ENCODE measurements at regions not wholly inside any gene's neighbourhood (a gene's known extent, or its start where the extent isn't known, plus 50 kb on each side); places are given as distances from the start of the nearest gene placed in this dataset.
"Not testable (repeated sequence)": the region's sequence is repeated elsewhere in the genome, so short reads cannot be mapped to it uniquely, and the experiment has no call there.

DNA sequence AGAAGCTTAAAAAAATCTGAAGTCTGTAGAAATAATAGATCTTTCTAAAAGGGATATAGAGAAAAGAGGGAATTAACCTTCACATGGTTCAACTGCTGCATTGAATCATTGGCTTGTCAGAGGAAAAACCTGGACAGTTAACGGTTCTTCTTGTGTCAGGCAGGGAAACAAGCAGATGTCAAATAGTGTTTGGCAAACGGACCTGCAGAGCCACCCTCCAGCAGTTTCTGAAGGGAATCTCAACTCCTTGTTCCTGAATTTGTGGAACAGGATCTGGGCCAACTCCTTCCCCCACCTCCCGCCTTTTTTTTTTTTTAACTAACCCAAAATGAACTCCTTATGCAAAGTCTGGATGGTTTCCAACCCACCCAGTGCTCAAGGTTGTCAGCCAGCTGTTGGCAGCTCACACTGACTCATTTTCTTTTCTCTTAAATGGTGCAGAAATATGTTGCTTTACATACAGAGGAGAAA, 187.3 kb downstream of the CAND1 start:
- peak; percentile 75 for DNase-seq (ENCODE audit: low read depth)

DNA sequence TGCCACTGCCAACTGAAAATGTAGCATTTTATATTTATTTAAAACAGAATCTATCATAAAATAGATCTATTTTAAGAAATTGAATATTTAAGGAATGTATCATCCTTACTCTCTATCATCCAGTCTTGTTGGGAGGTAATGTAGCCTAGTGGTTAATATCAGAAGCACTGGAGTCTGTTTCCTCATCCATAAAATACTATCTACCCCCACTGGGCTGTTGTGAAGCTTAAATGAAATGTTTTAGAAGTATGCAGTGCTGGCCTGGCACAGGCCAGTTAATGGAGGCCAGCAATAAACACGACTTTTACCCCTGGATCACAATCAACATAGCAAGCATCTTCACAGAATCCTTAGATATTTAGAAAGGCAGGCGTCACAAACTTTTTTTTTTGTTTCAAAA, 188.0 kb downstream of the CAND1 start:
- DNase-seq (ENCODE audit: low read depth), result no peak

DNA sequence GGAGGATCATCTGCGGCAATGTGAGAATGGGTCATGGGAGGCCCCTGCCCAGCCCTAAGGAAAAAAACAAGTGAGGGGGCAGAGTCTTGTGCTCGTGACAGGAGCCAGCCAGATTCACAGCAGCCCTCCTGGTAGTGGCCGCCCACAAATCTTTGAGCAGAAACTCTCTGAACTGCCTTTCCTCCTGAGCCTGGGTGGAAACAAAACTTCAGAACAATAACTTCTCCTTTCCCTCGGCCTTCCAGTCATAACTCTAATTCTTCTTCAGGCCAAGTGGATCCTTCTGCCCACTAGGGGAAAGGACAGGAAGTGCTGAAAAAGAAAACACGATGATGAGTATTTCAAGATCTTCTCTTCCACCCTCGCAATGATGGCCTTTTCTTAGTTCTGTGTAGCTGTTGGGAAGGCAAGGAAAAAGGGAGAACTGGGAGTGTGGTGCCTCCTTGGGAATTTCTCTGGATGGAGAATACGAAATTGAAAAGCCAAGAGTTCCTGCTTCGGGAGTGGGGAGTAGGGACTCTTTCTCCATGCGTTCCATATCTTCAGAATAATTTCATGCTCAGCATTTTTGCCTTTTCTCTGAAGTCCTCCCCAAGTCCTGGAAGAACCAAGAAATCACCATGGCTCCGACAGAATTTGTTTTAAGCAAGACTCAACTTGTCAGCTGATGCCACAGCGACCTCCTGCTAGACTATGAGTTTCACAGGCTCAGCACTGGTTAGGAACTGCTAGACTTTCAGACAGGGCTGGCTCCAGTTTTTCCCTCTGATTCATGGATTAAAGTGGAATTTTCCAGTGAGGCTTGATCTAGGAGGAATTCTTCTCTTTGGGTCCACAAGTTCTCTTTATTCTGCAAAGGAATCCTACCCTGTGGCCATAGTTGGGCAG, 188.9 kb downstream of the CAND1 start:
- no peak for DNase-seq (ENCODE audit: low read depth)

DNA sequence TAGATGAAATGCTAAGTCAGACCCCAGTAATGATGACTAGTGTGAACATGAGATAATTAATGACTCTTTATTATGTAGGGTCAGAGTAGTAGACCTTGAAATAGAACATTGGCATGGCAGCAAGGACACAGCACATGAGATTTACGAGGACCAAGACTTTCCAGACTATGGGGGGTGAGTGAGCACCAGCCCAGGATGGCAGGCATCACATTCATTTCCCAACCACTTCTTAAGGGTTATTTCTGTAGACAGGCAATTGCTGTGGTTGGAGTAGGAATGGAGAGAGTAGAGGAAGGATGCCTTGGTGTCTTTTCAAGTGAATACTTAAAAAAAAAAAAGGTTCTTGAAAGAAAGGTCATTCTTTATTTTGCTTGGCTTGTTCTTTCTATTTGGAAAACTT, 189.4 kb upstream of the DYRK2 start:
- no peak for DNase-seq (ENCODE audit: low read depth)

DNA sequence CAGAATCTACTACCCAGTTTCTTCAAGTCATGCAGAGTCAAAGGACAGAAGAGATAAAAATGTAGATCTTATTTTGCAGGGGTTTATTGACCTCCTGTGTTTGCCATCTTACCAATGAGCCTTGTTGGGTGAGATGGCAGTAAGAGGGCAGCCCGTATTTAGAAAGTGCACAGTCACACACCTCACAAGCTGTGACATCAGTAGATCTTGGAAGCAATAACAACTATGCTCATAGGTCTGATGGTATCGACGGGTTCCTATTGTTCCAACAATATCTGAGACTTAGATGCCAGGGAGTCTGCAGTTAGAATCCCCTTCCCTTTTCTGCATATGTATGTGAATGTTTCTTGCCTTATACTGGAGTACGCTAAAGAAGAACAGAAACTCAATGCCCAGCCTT, 189.0 kb upstream of the DYRK2 start:
- no peak for DNase-seq (ENCODE audit: low read depth)

DNA sequence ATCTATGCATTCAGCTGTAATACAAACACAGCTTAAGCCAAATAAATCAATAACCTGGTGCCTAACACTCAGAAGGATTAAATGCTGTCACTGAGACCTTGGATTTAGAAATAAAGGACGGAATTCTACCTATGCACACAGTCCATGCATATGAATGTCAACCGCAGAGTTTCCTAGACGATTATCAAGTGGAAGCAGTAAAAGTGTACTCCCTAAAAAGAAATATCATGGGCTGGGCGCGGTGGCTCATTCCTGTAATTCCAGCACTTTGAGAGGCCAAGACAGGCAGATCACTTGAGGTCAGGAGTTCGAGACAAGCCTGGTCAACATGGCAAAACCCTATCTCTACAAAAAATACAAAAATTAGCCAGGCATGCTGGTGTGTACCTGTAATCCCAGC, 188.2 kb upstream of the DYRK2 start:
- DNase-seq (ENCODE audit: low read depth), result no peak

DNA sequence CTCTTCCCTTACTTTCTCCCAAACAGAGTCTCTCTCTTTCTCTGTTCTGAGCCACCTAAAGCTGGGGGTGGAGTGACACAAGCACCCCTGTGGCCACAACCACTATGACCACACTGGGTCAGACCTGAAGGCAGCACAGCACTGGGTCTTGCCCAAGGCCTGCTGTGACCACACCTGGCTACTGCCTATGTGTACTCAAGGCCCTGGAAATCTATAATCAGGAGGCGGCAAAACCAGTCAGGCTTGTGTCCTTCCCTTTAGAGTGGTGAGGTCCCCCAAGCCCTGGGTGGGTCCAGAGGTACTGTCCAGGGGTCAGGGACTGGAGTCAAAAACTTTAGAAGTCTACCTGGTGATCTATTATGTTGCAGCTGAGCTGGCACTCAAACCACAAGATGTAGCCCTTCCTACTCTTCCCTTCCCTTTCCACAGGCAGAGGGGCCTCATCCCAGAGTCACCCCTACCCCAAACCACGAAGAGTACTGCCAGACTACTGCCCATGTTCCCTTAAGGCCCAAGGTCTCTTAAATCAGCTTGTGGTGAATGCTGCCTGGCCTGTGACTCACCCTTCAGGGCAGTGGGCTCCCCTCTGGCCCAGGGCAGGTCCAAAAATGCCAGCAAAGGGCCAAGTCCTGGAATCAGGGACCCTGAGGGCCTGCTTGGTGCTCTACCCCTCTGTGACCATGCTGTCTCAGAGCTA, 179.8 kb upstream of the DYRK2 start:
- peak; percentile 26 for DNase-seq (ENCODE audit: low read depth)

DNA sequence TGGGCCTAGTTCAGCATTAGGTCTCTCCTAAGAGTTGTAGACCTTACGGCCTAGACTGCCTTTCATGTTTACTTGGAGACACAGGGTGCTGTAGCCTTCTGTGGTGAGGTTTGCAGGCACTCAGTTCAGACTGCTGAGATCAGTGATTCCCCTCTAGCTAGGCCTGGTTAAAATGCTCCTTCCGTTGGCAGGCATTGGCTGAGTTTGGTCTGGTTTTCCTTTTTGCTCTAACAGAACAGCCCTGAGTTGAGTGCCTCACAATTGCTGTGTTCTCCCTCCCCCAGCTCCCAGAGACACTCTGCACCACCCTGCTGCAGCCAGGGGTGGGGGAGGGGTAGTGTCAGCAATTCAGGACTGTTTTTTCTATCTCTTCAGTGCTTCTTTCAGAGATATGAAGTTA, 178.9 kb upstream of the DYRK2 start:
- DNase-seq (ENCODE audit: low read depth), result peak; percentile 40

DNA sequence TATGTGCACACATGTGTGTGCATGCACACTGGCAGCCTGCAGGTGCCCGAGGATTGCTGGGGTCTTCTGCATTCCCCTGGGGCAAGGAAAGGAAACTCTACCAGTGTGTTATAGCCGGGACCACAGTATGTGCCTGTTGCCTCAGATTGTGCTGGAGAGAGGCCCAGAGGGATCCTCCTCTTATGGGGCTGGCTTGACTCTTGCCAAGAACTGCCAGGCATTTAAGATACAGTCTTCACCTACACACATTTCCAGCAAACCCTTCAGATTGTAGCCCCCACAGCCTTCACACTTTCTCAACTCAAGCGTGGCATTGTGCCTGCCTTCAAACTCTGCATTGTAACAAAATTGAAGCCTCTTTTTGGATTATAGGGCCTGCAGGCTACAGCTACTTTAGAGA, 176.7 kb upstream of the DYRK2 start:
- DNase-seq (ENCODE audit: low read depth), result no peak

DNA sequence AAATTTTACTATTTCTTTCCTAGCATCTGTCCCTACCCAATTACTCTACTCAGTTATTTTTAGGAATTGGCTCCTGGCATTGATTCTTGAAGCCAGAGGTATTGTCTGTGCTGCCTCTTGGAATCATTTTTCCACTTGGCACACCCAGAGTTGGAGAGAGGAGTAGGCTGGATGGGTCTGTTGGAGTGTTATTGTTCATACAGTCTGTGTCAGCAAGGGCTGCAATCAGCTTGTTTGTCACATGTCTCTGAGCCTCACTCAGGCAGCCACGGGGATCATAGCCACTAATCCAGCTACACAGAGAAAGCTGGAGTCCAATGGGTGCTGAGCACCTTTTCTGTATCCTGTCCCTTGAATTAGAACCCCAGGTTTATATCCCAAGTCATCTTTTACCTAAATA, 176.0 kb upstream of the DYRK2 start:
- no peak for DNase-seq (ENCODE audit: low read depth)

DNA sequence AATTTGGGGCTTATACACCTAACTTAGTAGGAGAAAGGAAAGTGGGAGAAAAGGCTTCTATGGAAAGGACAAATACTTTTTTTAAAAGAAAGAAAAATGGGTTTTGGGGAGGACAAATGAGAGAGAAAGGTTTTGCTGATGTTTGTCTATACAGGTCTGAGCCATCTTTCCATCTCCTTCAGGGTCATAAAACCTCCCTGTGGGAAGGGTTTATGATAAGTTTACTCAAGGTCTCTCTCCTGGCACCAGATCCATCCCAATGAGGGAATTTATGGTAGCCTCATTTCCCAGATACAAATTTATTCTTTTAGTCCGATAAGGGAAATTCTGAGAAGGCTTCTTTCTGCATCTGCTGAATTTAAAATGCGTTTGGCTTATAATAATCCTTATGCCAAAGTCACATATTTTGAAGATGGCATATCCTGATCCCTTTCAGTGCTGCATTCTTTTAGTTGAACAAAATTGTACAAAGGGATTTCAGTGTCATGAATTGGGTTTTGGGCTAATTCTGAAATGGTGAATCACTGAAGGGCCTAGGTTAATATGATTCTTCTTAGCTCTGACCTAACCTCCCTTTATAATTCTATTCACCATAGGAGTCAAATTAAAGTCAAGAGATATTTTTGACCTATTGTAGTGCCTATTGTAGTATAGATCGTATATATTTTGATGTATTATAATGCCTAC, 173.5 kb upstream of the DYRK2 start:
- DNase-seq (ENCODE audit: low read depth), result no peak

DNA sequence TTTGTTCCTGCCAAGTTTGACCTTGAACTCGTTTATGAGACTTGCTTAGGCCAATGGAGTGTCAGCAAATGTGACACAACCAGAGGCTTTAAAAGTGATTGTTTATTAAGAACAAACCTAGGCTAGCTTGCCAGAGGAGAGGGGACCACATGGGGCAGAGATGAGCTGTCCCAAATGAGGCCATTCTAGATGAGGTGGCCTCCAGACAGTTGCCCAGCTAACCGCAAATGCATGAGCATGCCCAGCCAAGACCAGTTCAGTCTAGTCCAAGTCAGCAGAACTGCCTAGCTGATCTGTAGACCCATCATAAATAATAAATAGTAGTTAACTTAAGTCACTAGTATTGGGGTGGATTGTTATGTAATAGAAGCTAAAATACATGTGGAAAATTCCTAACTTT, 172.8 kb upstream of the DYRK2 start:
- DNase-seq (ENCODE audit: low read depth), result no peak

DNA sequence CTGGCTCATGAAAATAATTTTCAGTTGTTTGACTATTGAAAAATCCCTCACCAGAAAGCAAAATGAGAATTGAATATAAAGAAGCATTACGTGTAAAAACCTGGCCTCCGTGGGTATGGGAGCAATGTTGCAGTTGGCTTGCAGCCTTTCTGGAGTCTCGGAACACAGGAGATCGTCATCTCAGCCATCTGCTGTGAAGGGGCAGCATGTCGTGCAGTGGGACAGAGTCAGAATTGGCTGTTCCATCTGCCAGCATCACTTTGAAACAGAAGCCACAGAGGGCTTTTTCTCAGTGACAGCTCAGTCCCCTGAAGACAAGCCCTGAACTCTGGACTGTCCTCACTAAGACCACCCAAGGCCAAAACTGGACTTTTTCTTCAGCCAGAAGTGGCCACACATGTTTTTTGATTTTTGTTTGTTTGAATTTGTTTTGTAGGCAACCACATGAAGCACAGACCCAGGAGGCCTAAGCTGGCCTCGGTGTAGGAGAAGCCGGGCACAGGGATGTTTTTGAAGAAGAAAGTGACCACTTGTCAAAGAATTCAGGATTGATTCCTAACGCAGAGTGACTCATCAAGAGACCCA, 170.8 kb upstream of the DYRK2 start:
- no peak for DNase-seq (ENCODE audit: low read depth)

DNA sequence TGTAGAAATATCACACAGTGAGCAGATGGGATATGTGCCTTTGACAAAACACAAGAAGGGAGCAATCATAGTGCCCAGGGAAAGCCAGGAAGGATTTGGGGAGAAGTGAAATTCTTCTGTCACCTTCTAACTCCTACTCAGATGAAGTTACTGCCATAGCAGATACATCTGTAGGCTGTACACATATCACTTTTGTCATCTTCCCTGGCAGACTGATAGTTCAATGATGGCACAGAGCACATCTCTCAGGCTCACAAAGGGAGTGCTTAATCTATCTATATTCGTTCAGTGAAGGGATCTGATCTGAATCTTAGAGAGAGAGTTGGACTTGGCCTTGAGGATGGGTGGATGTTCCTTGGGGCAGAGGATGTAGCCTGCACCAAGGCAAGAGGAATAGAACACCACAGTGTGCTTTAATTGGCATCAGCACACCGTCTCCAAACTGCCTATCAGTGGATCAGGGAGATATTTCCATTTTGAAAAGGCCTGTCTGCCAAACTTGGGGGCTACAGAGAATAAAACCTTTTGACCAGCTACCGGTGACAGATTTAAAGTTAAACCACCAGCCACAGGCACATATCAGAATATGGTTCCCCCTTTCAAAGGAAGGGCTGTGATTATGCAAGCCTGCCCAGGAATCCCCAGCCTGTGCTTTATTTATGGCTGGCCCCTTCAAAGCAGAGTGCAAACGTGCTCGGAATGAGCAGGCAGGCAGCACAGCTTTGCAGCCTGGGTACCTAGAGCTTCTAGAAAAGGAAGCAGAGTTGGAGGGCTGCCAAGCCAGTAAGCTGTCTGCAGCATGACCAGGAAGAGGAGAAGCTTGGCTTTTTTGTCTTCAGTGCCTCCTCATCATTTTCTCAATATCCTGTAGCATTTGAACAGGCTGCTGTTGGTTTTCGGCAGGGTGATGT, 165.5 kb upstream of the DYRK2 start:
- DNase-seq (ENCODE audit: low read depth), result peak; percentile 80

DNA sequence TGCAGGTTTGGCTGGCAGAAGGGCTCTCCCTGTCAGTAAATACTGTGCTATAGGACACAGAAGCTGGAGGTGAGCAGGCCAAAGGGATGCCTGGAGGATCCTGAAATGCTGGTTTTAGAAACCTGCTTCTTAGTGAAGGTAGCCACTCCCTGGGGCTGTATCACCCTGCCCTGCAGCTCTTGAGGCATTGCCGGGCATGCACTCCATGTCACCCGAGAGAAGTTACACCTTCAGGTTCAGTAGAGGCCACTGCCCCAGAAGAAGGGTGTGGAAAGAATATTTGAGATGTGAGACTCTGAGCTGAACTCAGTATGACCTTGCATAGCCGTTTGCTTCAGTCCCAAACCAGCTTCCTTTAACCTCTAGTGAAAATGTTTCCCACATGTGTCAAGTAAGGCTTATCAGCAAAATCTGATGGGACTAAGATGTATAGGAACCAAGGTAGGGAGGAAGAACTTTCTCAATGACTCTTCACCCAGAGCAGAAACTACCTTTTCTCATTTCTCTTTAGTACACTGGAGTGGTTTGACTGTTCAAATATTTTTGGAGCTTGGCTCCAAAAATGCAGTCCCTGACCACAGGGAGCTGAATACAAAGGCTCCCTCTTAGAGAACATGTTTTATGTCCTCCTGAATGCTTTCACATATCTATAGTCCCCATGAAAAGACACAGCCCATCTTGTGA, 164.5 kb upstream of the DYRK2 start:
- no peak for DNase-seq (ENCODE audit: low read depth)

DNA sequence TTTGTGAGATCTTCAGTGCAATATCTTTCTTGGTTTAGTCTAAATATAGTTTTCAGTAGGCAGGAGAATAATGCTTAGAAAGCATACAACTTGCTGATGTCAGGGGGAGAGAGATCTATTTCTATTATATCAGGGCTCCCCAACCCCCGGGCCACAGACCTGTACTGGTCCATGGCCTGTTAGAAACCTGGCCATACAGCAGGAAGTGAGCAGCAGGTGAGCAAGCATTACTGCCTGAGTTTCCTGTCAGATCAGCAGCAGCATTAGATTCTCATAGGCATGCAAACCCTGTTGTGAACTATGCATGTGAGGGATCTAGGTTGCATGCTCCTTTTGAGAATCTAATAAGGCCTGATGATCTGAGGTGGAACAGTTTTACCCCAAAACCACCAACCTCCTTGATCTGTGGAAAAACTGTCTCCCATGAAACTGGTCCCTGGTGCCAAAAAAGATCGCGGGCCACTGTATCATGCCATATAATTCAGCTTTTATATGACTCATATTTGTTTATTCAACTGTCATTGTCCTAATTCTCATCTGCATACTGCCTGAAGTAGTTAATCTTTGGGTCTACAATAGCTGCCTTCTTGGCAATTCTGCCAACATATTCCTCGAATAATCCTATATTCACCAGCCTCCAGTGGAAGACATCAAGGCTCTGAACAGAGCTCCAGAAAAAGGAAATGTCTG, 163.6 kb upstream of the DYRK2 start:
- no peak for DNase-seq (ENCODE audit: low read depth)

DNA sequence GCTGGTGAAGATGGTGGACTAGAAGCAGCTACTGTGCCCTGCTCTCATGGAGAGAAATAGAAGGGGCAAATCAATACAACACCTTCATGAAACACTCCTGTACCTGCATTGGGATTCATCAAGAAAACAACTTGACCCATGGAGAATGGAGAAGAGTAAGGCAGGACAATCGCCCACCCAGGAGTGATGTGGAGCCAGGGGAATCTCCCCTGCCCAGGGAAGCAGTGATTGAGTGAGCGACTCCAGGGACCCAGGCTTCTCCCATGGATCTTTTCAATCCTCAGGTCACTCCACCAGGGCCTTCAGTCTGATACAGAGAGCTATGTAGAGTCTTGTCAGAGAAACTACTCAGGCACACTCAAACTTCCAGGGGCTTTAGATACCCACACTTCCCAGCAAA, 161.9 kb upstream of the DYRK2 start:
- no peak for DNase-seq (ENCODE audit: low read depth)

DNA sequence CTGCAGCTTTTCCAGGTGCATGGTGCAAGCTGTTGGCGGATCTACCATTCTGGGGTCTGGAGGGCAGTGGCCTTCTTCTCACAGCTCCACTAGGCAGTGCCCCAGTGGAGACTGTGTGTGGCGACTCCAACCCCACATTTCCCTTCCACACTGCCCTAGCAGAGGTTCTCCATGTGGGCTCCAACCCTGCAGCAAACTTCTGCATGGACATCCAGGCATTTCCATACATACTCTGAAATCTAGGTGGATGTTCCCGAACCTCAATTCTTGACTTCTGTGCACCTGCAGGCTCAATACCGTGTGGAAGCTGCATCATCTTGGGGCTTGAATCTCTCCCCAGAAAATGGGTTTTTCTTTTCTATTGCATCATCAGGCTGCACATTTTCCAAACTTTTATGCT, 160.2 kb upstream of the DYRK2 start:
- not testable (repeated sequence) for DNase-seq (ENCODE audit: low read depth)

DNA sequence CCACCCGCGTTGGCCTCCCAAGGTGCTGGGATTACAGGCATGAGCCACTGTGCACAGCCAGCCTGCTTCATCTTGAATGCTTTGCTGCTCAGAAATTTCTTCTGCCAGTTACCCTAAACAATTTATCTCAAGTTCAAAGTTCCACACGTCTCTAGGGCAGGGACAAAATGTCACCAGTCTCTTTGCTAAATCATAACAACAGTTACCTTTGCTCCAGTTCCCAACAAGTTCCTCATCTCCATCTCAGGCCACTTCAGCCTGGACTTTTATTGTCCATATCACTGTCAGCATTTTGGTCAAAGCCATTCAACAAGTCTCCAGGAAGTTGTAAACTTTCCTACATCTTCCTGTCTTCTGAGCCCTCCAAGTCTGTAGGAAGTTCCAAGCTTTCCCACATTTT, 159.5 kb upstream of the DYRK2 start:
- DNase-seq (ENCODE audit: low read depth), result no peak

DNA sequence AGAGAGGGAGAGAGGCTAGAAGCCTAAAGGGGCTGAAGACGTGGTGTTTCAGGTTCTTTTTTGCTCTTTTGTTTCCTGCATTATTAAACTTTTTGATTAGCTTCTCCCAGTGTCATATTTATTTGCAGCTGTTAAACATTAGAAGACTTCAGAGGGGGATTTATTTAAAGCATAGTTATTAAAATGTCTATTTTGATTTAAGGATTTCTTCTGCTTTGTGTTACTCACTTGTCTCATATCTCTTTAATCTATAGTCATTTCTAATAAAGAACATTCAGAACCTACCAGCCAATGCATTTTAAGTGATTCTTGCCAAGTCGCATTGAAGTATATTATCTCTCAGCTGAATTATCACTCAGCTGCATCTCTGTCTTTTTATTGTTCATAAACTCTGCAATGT, 152.0 kb upstream of the DYRK2 start:
- no peak for DNase-seq (ENCODE audit: low read depth)
